ENCODE measurements at regions not wholly inside any gene's neighbourhood (a gene's known extent, or its start where the extent isn't known, plus 50 kb on each side); places are given as distances from the start of the nearest gene placed in this dataset.

DNA sequence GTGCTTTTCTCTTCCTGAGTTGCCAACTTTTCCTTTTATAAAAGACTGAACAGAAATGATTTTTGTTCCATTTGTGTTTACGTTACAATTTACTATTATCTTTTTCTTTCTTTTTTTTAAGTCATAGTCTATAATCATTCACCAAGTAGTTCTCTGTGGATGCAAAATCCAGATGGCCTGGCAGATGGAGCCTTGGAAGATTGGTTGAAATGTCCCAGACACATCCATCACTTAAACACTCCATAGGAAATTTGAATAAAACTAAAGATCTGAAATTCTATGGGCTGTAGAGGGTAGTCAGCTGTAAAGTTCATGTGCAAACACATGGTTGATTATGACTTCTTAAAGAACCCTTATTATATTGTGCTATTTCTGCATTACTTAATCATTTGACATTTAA lies 164.8 kb upstream of the DOCK10 start:
- no peaks in the 10 kb centered on the region for H3K9me3 ChIP-seq
- H3K4me1 ChIP-seq, result no peaks in the 10 kb centered on the region
- no peak overlapping the region for H3K27ac ChIP-seq
- no peaks in the 10 kb centered on the region for H3K27me3 ChIP-seq
- H3K4me3 ChIP-seq, result no peak overlapping the region
- TF ChIP-seq CTCF (IDR thresholded peaks at IDR 0.05) (no peak), POLR2A (IDR thresholded peaks at IDR 0.05) (no peak), POLR2AphosphoS5 (IDR thresholded peaks at IDR 0.05) (no peak), EP300 (IDR thresholded peaks at IDR 0.05) (no peak)
- 78% methylated on average over 1 of the region's 1 CpG for WGBS
- no peak for DNase-seq (ENCODE audit: low spot score in 2 of 2)
- H3K36me3 ChIP-seq, result no peaks in the 10 kb centered on the region

GRCh38 chr2:225196579-225196978 lies 154.3 kb upstream of the DOCK10 start:
- no peak overlapping the region for H3K27ac ChIP-seq
- TF ChIP-seq POLR2A (IDR thresholded peaks at IDR 0.05) (no peak), CTCF (IDR thresholded peaks at IDR 0.05) (no peak), EP300 (IDR thresholded peaks at IDR 0.05) (no peak), POLR2AphosphoS5 (IDR thresholded peaks at IDR 0.05) (no peak)
- H3K4me3 ChIP-seq, result no peak overlapping the region
- no peak for DNase-seq (ENCODE audit: low spot score in 2 of 2)
- H3K4me1 ChIP-seq, result no peaks in the 10 kb centered on the region
- no peaks in the 10 kb centered on the region for H3K36me3 ChIP-seq
- WGBS, result 96% methylated on average over 1 of the region's 1 CpG
- no peaks in the 10 kb centered on the region for H3K9me3 ChIP-seq
- no peaks in the 10 kb centered on the region for H3K27me3 ChIP-seq

DNA sequence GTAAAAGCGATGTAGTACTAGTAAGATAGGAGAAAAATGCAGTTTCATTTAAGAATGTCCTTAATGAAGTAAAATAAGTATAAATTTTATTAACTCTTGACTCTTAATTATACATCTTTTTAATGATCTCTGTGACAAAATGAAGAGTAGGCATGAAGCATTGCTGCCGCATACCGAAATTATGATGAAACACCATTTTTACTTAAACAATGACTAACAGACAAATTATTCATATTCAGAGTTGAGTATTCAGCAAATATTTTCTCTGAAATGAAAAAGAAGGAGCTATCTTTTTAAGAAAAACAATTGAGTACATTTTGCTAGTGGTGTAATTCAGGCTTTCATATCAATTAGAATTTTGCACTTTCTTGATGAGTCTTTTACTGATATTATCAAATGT lies 150.6 kb upstream of the DOCK10 start:
- DNase-seq (ENCODE audit: low spot score in 2 of 2), result no peak
- Histone ChIP-seq H3K27ac (no peak overlapping the region), H3K36me3 (no peaks in the 10 kb centered on the region), H3K27me3 (no peaks in the 10 kb centered on the region), H3K4me3 (no peak overlapping the region), H3K9me3 (no peaks in the 10 kb centered on the region), H3K4me1 (no peaks in the 10 kb centered on the region)
- TF ChIP-seq POLR2AphosphoS5 (IDR thresholded peaks at IDR 0.05) (no peak), CTCF (IDR thresholded peaks at IDR 0.05) (no peak), EP300 (IDR thresholded peaks at IDR 0.05) (no peak), POLR2A (IDR thresholded peaks at IDR 0.05) (no peak)
- WGBS, result 93% methylated on average over 3 of the region's 3 CpGs

DNA sequence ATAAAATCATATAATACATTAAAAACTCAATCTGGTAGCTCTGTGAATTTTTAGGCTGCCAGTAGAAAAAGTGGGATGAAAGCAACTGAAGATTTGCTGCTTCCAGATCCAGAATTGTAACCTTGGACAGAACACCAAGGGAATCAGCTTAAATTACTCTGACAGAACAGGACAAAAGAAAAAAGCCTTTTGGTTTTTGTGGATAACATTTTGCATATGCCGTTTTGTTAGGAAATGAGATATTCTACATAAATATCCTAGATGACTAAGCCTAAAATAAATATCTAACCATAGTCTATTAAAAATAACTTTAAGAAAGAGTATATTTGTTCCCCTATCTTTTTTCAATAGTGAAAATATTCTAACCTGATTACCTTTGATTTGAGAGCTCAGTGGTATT lies 148.7 kb upstream of the DOCK10 start:
- no peak for DNase-seq (ENCODE audit: low spot score in 2 of 2)
- Histone ChIP-seq H3K9me3 (no peaks in the 10 kb centered on the region), H3K4me1 (no peaks in the 10 kb centered on the region), H3K27ac (no peak overlapping the region), H3K36me3 (no peaks in the 10 kb centered on the region), H3K27me3 (no peaks in the 10 kb centered on the region), H3K4me3 (no peak overlapping the region)
- WGBS, result 49% methylated on average over 1 of the region's 1 CpG
- no peak for TF ChIP-seq POLR2A (IDR thresholded peaks at IDR 0.05)
- TF ChIP-seq EP300 (IDR thresholded peaks at IDR 0.05), result no peak
- no peak for TF ChIP-seq POLR2AphosphoS5 (IDR thresholded peaks at IDR 0.05)
- no peak for TF ChIP-seq CTCF (IDR thresholded peaks at IDR 0.05)

- H3K27ac ChIP-seq, result no peak overlapping the region
Measured at GRCh38 chr2:225184948-225185347, 142.7 kb upstream of the DOCK10 start.

More at GRCh38 chr2:225184948-225185347, 142.7 kb upstream of the DOCK10 start:
- no peaks in the 10 kb centered on the region for H3K9me3 ChIP-seq
- no peak overlapping the region for H3K4me3 ChIP-seq
- no peak for DNase-seq (ENCODE audit: low spot score in 2 of 2)
- 93% methylated on average over 2 of the region's 2 CpGs for WGBS
- TF ChIP-seq EP300 (IDR thresholded peaks at IDR 0.05) (no peak), POLR2A (IDR thresholded peaks at IDR 0.05) (no peak), POLR2AphosphoS5 (IDR thresholded peaks at IDR 0.05) (no peak), CTCF (IDR thresholded peaks at IDR 0.05) (no peak)
- H3K27me3 ChIP-seq, result no peaks in the 10 kb centered on the region
- H3K4me1 ChIP-seq, result no peaks in the 10 kb centered on the region
- H3K36me3 ChIP-seq, result no peaks in the 10 kb centered on the region

All from suprapubic skin (tissue), 4 donors.